ENCODE measurements at regions not wholly inside any gene's neighbourhood (a gene's known extent, or its start where the extent isn't known, plus 50 kb on each side); places are given as distances from the start of the nearest gene placed in this dataset.

DNA sequence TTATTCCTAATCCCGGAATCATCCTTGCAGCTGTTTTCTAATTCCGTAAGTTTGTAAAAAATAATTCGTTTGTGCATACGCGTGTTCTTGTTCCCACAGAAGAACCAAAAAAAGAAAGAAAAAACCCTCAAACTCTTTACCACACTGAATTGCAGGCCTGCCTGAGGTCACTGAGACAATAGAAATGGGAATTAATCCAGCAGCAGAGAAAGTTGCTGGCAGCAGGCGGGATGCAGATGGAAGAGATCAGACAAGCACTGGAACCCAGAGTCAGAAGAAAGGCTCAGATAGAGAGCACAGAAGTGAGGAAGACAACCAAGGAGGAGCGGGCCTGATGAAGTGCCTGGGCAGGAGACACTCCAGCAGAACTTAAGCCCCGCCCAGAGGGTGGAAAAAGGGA is 141.5 kb upstream of the VWC2 start:
- TF ChIP-seq, protein P1, sequence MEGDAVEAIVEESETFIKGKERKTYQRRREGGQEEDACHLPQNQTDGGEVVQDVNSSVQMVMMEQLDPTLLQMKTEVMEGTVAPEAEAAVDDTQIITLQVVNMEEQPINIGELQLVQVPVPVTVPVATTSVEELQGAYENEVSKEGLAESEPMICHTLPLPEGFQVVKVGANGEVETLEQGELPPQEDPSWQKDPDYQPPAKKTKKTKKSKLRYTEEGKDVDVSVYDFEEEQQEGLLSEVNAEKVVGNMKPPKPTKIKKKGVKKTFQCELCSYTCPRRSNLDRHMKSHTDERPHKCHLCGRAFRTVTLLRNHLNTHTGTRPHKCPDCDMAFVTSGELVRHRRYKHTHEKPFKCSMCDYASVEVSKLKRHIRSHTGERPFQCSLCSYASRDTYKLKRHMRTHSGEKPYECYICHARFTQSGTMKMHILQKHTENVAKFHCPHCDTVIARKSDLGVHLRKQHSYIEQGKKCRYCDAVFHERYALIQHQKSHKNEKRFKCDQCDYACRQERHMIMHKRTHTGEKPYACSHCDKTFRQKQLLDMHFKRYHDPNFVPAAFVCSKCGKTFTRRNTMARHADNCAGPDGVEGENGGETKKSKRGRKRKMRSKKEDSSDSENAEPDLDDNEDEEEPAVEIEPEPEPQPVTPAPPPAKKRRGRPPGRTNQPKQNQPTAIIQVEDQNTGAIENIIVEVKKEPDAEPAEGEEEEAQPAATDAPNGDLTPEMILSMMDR (IDR thresholded peaks at IDR 0.05; ENCODE audit: extremely low read depth, missing control alignments) = no peak
- DNase-seq (ENCODE audit: low spot score) = no peak

- no peak for DNase-seq (ENCODE audit: low spot score)
- TF ChIP-seq, protein P1 (IDR thresholded peaks at IDR 0.05; ENCODE audit: extremely low read depth, missing control alignments) = no peak
Observed at GRCh38 chr7:49635800-49636199, 137.6 kb upstream of the VWC2 start.

DNA sequence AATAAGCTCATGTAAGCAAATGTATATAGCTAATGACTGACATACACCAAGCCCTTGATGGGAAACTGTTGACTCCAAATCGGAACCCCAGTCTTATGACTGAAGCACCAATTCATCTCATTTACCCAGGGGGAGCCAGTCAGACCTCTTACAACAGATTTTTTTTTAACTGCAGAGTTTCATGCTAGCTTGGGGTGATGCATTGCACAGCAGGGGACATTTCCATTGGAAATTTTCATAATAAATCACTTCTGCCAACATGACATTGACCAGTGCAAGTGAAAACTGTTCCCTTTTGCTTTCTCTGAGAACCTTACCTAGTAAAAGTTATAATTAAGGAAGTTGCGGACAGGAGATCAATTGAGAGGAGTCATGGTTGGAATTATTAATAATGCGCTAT is 137.0 kb upstream of the VWC2 start:
- no peak for DNase-seq (ENCODE audit: low spot score)
- TF ChIP-seq, protein P1 (IDR thresholded peaks at IDR 0.05; ENCODE audit: extremely low read depth, missing control alignments) = no peak

DNA sequence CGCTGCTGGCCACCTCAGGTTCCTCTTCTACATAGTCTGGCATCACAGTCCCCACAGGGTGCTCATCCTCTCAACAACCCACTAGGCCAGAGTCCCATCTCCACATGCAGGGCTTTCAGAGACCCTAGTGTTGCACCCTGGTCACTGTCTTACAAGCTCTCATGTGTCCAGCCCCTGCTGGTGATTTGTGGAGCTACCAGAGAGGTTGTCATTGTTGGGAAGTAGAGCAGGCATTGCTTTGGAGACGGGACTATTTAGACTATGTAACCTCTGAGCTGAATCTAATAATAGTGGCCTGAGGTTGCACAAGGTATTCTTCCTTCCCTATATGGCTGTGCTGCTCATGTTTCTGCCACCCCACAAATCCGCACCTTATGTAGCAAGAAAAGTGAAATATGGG is 135.3 kb upstream of the VWC2 start:
- DNase-seq (ENCODE audit: low spot score) = no peak

GRCh38 chr7:49639068-49639593 is 134.3 kb upstream of the VWC2 start:
- DNase-seq (ENCODE audit: low spot score) = no peak

More for the DNA sequence above, 135.3 kb upstream of the VWC2 start:
- TF ChIP-seq, protein P1 (IDR thresholded peaks at IDR 0.05; ENCODE audit: extremely low read depth, missing control alignments) = peak; percentile 10

DNA sequence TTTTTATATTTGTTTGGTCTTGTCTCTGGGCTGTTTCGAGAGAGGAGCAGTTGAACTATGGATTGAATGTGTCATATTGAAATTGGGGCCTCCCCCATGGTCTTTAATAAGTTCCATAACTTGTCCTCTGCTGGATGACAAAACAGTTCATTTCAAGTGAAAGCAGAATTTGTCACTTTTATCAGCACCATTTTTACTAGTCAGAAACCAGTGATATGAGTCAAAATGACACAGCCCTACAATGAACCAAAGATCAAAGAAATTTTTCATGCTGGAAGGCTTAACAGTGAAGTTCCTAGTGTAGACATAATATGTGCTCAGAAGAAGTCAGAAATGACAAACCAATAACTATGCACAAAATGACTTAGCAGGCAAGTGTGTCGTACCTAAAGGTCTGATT is 133.6 kb upstream of the VWC2 start:
- TF ChIP-seq, protein P1 (IDR thresholded peaks at IDR 0.05; ENCODE audit: extremely low read depth, missing control alignments) = no peak
- no peak for DNase-seq (ENCODE audit: low spot score)

More at GRCh38 chr7:49639068-49639593, 134.3 kb upstream of the VWC2 start:
- TF ChIP-seq, protein P1 (IDR thresholded peaks at IDR 0.05; ENCODE audit: extremely low read depth, missing control alignments) = no peak

GRCh38 chr7:49643321-49643720 is 130.1 kb upstream of the VWC2 start:
- TF ChIP-seq, protein P1 (IDR thresholded peaks at IDR 0.05; ENCODE audit: extremely low read depth, missing control alignments) = no peak
- no peak for DNase-seq (ENCODE audit: low spot score)

All from GM20000 (cell line).